SK-MEL-5 (cell line): ENCODE measurements at regions not wholly inside any gene's neighbourhood (a gene's known extent, or its start where the extent isn't known, plus 50 kb on each side); places are given as distances from the start of the nearest gene placed in this dataset.

Experiments used
- DNase-seq: peaks from one replicate; pipeline ENCODE4 v3.0.0-alpha.2; 2016; ENCODE audit warnings: low read depth, low spot score
- in situ Hi-C: cut with HindIII; loops from 2 replicates; pipeline ENCODE4 v1.10.0; 2016; ENCODE audit warnings: low sequenced_read_pairs, high pct_unique_total_duplicates, low pct_unique_long_range_greater_than_20kb

DNA sequence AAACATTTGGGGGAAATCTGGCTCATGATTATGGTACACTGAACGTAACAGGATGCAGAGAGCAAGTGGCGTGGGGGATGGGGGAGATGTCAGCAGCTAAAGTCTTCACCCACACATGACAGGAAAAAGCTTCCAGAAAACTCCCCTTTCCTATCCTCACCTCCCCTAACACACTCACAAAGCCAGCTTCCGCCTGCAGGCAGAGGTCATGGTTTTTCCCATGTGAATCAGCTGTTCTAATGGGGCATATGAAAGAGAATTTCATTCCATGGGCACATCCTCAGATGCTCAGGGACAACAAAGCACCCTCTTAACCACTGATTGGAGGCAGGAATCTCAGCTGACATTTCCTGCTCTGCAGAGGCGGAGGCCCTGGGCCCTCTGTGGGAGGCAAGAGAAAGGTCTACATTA lies 129.1 kb downstream of the TSN start:
- in situ Hi-C loops: no loop called here
- peak; percentile 98 for DNase-seq

DNA sequence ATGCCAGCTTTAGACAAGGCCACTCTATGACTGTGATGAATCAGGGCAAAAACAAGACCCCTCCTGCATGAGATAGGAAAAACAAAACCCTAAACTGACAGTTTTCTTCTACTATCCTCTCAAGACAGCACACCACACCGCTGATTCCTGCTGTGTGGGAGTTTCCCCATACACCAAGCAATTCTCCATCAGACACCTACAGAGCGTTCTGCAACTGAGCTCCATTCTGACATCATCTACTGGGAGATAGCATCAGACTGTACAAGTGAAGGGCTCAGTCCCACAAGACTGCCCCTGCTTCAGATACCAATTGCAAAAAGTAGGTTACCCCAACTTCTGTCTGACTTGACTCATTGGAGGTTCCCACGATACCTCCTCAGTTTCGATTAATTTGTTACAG lies 130.6 kb downstream of the TSN start:
- DNase-seq: no peak
- in situ Hi-C loops: no loop called here

DNA sequence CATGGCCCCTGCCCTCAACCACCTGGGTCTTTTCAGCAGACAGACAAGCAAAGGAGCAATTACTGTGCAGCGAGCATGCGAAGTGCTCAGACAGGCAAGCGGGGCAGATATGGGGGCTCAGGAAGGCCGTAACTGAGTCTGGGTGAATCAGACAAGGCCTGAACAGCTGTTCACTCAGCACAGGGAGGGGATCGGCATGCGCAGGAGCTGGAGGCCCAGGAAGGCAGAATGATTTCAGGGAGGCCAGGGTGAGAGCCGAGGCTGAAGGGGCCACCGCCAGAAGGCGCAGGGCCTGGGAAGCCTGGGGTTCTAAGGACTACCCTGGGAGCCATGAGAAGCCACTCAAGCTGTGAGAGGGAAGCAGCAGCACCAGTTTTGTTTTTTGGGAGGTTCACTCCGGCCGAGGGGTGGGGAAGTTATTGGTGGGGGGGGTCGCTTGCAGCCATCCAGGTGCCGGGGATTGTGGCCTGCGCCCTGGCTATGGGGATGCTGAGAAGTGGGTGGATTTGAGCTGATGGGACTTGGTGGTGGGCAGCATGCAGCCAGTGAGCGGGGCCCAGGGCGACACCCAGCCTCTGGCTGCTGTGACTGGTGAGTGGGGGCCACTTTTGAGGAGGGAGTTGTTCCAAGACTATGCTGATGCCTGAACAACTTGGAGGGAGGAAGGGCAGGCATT lies 132.2 kb downstream of the TSN start:
- in situ Hi-C loops: no loop called here
- DNase-seq: no peak

DNA sequence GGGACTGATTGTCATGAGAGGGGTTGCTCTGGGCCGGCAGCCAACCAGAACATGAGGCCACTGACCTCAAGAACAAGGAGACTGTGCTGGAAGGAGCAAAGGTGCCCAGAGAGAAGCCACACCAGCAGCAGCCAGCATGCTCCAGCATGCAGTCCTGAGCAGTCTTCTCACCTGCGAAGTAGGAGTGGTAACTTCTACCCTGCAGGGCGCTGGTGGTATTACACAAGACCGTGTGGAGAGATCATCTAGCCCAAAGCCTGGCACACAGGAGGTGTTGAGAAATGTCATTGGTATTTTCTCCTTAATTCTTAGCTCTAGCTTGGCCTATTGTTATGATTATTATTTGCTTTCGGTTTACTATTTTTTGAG lies 132.7 kb downstream of the TSN start:
- in situ Hi-C loops: no loop called here

DNA sequence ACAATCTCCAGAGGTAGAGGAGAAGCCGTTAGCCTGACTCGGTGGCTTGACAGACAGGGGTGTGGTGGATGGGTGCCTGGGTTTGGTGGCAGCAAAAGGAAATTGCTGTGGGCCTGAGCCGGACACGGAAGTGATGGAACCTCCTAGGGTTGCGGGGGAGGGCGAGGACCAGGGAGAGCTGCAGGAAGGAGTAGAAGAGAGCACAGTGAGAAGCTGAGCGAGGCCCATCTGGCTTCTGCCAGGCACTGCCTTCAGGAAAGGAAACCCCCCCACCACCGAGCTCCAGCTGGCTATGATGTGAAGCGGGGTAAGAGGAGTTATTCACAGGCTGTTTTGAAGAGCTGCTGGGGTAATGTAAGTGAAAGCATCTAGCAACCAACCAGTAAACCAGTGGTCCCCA lies 134.6 kb downstream of the TSN start:
- DNase-seq: no peak
- in situ Hi-C loops: no loop called here

More for the DNA sequence above, 132.7 kb downstream of the TSN start:
- DNase-seq: peak; percentile 48

DNA sequence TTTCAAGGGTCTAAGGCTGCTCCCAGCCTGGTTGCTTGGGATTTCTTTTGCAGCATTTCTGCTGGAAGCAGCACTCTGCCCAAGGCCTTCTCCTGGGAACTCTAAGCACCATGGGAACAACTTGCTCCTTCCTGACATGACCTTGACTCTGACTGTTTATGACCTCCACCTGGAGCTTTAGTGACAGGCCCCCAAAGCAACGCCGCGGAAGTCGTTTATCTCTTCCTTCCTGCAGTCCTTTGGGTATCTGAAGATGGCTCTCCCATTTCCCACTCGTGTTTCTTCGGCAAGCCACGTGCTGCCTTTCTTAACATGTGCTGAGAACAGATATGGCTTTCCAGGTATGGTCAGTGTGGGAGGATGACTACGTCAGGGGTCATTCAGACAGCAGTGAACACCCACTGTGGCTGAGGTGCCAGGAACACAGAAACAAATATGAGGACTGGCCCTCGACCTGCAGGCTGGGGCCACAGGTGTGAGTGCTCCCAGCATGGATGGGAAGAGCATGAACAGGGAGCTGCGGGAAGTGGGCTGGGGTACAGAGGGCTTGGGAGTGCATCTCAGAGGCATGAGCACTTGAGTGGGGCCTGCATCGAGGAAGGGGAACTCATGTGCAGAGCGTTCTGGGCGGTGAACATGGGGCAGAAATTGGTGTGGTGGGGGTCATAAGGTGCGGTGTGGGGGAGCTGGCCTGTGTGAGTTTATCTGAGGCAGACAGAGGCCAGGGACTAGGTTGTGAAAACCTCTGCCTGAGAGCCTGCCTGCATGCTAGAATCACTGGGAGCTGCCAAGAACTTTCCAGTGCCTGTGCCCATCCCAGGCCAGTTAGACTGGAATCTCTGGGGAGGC lies 140.5 kb downstream of the TSN start:
- no peak for DNase-seq
- in situ Hi-C loops: no loop called here

DNA sequence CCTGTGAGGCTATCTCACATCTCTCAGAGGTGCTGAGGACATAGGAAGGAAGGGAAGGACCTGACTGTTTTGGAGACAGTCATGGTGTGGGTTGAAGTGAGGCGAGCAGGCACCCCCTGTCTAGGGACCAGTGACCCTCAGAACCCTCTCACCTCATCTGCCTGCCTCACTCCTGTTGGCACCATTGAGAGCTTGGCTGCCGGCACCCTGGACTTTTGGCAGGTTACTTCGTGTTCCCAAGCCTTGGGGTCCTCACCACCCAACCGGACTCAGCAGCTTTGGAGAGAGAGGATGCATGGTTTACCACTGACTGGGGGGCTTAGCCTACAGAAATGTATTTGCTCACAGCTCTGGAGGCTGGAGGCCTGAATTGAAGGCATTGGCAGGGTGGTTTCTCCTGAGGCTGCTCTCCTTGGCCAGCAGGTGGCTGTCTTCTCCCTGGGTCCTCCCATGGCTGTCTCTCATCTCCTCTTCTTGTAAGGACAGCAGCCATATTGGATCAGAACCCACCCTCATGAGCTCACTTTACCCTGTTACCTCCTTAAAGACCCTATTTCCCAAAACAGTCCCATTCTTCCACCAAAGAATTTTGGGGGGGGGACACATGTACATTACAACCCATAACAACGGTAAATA lies 142.0 kb downstream of the TSN start:
- DNase-seq: peak; percentile 84
- in situ Hi-C loops: no loop called here

DNA sequence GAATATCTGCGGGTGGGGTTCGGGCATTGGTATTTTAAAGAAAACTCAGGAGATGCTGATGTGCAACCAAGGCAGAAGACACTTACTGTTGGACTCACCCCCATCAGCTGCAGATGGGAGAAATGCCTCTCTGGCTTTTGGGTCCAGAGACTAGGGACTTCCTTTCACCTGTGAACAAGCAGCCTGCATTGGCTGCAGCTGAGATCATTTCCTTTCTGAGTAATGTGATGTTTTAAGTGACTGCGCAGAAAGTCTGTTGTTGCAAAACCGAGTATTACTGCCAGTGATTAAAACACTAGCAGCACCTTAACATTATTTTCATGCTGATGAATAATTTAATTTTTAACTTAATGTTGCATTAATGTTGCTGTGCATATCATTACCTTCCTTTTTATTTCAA lies 143.0 kb downstream of the TSN start:
- in situ Hi-C loops: no loop called here
- DNase-seq: no peak

DNA sequence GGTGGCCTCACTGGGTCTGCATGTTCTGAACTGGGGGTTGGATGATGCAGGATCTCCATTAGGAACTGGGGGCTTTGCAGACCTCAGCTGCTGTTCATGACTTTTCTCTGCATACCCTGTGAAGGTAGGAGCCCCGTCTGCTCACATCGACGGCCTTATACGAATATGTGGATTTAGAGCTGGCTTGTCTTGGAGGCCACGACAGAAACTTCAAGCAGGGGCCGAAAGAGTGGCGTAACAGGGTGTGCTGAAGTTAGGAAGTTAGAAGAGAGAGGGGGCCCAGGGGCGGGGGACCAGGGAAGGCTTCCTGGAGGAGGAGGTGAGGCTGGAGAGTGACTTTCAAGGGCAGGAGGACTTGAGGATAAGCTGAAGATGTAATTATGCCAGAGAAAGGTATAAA lies 144.9 kb downstream of the TSN start:
- no peak for DNase-seq
- in situ Hi-C loops: no loop called here

DNA sequence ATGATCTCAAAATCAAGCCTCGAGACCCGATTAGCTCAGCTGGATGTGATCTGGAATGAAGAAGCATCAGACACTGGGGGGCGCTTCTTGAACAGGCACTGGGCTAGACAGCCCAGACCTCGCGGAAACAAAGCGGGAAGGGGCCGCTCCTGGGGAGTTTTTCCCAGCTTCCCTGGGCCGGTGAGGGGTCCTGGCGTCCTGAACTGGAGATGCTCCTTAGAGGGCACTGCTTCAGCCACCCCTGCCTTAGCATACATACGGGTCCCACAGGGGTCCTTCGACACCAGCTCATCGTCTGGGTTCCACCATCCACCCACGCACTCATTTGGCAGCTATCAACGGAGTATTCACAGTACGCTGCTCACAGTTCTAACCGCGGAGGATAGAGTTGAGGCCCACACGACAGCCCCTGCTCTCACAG lies 146.7 kb downstream of the TSN start:
- in situ Hi-C loops: no loop called here
- peak; percentile 19 for DNase-seq

DNA sequence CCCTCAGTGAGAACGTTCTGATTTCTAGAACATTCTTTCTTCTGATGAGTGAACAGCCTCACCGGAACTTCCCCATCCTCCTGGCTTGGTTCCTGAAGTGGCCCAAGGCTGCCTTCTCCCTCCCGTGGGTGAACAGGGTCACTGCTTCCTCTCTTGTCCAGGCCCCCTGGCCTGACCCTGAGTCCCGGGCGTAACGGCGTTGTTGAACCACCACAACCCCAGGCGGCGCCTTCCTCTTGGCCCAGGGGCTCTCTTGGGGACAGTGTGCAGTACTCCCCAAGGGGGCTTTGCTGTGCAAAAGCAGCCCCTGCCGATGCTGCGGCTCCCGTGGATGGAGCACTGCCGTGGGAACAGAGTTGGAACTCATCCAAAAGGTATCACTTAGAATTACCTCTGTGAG lies 147.2 kb downstream of the TSN start:
- in situ Hi-C loops: no loop called here
- DNase-seq: no peak

DNA sequence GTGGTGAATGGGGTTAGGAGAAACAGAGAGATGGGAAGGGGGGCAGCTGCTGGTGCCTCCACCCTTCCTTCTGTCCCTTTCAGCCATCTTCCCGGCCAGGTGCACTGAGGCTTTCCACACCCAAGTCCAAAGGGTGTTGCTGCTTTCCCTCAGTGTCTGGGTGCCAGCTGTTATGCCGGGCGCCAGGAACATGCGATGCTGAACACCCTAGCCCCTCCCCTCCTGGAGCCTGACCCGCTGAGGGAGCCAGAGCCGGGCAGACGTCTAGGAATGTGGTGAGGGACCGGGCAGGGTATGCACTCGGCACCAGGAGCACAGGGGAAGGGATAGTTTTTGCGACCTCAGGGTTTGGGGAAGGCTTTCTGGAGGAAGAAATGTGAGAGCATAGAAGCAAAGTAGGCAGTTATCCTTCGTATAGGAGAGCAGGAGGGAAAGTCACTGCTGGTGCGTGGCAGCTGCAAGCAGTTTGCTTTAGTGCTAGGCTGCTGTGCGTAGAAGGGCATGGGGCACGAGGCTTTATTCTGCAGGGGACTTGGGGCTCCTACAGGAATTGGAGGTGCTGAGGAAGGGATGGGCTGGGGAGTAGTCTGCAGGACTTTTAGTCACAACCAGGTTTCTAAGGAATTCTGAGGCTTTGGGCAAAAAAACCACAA lies 147.7 kb downstream of the TSN start:
- DNase-seq: no peak
- in situ Hi-C loops: no loop called here

DNA sequence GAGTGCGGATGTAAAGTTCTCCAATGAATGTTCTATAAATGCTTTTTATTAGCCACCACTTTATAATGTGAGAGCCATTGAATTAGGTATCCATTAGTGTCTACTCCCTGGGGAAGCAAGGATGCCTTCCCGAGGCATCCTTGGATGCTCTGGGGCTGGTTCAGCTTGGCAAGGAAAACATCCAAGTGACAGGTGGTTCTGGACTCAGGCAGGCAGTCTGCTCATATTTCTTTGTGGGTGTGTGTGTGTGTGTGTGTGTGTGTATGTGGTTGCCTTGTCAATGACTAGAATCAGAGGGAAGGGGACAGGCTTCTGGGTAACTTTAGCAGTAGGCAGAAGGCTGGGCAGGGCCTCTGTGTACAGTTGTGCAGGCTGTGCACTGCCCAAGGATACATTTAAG lies 149.2 kb downstream of the TSN start:
- in situ Hi-C loops: no loop called here

DNA sequence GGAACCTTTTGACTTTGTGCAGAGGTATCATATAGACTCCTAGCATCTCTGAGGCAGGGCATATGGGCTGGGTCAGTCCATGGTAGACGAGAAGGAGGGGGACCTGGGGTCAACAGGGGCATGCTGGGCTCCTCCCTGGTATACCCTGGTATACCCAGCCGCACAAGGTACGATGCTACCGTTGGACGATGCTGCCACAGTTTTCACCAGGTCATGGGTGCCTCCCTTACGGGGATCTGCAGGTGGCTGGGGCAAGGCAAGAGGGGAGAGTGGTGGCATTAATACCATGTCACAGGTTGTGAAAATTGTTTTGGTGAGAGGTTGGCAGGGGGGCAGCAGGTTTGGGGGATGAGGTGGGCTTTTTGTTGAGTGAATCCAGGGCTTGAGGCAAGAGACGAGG lies 149.8 kb downstream of the TSN start:
- no peak for DNase-seq
- in situ Hi-C loops: no loop called here

More for the DNA sequence above, 149.2 kb downstream of the TSN start:
- DNase-seq: no peak

DNA sequence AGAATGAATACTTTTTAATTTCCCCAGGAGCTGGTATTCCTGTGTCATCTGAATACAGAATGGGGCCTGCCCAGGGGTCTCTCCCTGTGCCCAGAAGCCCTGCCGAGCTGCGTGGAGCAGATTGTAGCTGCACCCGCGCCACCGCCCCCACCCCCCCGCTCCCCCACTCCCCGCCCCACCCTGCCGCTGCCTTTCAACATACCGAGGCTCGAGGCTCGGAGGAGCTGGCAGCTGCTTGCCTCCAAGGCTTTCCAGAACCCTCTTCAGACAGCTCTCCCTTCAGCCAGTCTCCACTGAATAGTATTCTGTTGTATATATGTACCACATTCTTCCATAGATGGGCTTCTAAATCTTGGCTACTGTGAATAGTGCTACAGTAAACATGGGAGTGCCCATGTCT lies 150.7 kb downstream of the TSN start:
- in situ Hi-C loops: no loop called here
- no peak for DNase-seq

DNA sequence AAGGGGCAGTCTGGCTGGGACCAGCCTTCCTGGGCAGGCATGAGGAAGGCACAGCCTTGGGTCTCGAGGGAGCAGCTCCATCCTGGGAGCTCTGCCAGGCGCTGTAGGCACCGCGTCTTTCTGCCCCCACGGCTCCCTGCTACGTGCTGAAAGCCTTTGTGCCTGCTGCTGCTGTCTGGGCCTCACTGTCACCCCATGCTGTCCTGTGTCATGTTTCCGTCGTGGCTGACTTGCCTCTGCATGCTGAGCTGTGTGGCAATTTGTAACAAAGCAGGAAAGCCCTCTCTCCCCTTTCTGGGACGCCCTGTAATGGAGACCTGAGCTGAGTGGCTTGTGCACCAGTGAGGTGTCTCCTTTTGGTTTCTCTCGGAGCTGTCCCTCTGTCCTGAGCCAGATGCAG lies 152.5 kb downstream of the TSN start:
- in situ Hi-C loops: no loop called here
- no peak for DNase-seq

DNA sequence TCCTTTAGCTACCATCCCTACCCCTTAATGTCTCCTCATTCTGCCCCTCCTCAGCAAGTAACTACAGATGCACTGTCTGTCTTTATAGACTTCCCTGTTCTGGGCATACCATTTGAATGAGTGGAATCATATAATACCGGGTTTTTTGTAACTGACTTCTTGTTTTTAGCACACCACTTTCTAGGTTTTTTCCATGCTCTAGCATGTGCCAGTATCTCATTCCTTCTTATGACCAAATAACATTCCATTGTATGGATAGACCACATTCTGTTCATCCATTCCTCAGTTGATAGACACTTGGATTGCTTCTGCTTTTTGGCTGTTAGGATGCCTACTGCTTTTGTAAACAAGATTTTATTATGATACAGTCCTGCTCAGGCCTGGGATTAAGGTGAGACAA lies 154.7 kb downstream of the TSN start:
- in situ Hi-C loops: no loop called here
- DNase-seq: no peak

DNA sequence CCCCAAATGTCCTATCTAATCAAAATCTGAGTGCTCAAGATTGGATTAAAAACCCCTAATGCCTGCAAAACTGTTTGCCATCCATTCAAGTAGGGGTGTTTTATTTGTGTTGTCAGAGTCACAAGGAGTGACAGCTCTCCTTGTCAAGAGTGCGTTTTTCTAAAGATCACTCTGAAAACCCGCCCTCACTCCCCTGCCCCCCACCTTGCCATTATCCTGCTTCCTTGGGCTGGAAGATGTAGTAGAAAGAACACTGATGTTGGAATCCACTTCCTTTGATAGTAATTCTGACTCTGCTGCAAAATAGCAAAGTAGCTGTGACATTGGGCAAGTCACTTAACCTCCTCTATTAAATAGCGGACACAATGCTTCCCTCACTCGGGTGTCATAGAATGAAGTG lies 155.6 kb downstream of the TSN start:
- DNase-seq: no peak
- in situ Hi-C loops: no loop called here
